ENCODE measurements at regions not wholly inside any gene's neighbourhood (a gene's known extent, or its start where the extent isn't known, plus 50 kb on each side); places are given as distances from the start of the nearest gene placed in this dataset.

DNA sequence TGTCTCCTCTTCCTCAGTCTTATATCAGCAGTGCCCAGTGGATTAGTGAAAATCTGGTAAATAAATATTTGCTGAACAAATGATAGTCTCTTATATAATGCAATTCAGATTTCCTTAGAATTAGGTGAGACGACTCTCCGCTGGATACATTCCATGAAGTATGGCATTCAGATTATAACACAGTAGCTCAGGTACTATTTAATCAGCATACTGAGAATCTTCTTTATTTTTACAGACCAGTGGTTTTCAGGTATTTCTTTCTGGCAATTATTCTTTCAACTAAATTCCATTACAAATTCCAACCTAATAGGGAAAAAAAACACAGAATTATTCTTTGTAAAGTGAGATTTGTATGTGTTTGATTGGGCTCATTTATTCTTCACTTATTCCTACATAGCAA, 435.5 kb downstream of the TAF11L14 start:
- no peak for TF ChIP-seq SUZ12 (IDR thresholded peaks at IDR 0.05; ENCODE audit: extremely low read depth, insufficient read depth, insufficient read length)
- TF ChIP-seq YY1 (IDR thresholded peaks at IDR 0.05; ENCODE audit: insufficient read depth, insufficient read length): no peak

All from NT2/D1 (cell line).